K562 (cell line): ENCODE measurements at regions not wholly inside any gene's neighbourhood (a gene's known extent, or its start where the extent isn't known, plus 50 kb on each side); places are given as distances from the start of the nearest gene placed in this dataset.

Experiments
- CAMTA2 ChIP-seq: fragments of 250-450 bp; sonication (Bioruptor Pico); conservative IDR thresholded peaks from 2 replicates; pipeline ENCODE4 v1.5.1; 2022
- CBX5 ChIP-seq: IDR thresholded peaks from 2 replicates; pipeline ENCODE4 v1.6.1; 2014; ENCODE audit warnings: low read depth, borderline replicate concordance
- EHMT2 ChIP-seq: fragments of 450-650 bp; IDR thresholded peaks from 2 replicates; pipeline ENCODE4 v1.6.1; 2018; ENCODE audit warnings: antibody characterized with exemption
- FOXJ3 ChIP-seq: sonication (generic); formaldehyde crosslinking; IDR thresholded peaks from 2 replicates; pipeline ENCODE4 v1.4.0; 2020; ENCODE audit warnings: mild to moderate bottlenecking, missing genetic modification reagents
- HCFC1 ChIP-seq: IDR thresholded peaks from 2 replicates; pipeline ENCODE4 v1.6.1; 2012; ENCODE audit warnings: low read depth, low read length, improper control_type of control experiment
- HOXB6 ChIP-seq: fragments of 250-450 bp; sonication (Bioruptor Pico); IDR thresholded peaks from 2 replicates; pipeline ENCODE4 v1.5.1; 2022; ENCODE audit warnings: mild to moderate bottlenecking, borderline replicate concordance
- KLF1 ChIP-seq: fragments of 450-650 bp; IDR thresholded peaks from 2 replicates; pipeline ENCODE4 v1.6.1; 2016; ENCODE audit warnings: missing genetic modification characterization, missing compliant biosample characterization
- NCOA1 ChIP-seq: fragments of 450-650 bp; IDR thresholded peaks from 2 replicates; pipeline ENCODE4 v1.6.1; 2016; ENCODE audit warnings: low read depth
- NFE2 ChIP-seq: IDR thresholded peaks from 2 replicates; pipeline ENCODE4 v1.6.1; 2014; ENCODE audit warnings: antibody characterized with exemption, low read depth
- PHF21A ChIP-seq: fragments of 450-650 bp; IDR thresholded peaks from 2 replicates; pipeline ENCODE4 v1.6.1; 2017; ENCODE audit warnings: low read depth, borderline replicate concordance
- PHTF2 ChIP-seq: fragments of 250-450 bp; sonication (Bioruptor Pico); IDR thresholded peaks from 2 replicates; pipeline ENCODE4 v1.5.0; 2021; ENCODE audit warnings: mild to moderate bottlenecking
- RFX1 ChIP-seq: fragments of 450-650 bp; IDR thresholded peaks from 2 replicates; pipeline ENCODE4 v1.6.1; 2016; ENCODE audit warnings: mild to moderate bottlenecking, moderate library complexity
- ZC3H4 ChIP-seq: sonication (generic); formaldehyde crosslinking; IDR thresholded peaks from 2 replicates; pipeline ENCODE4 v1.9.0; 2021; ENCODE audit warnings: missing genetic modification reagents, borderline replicate concordance
- ZC3H8 ChIP-seq: fragments of 450-650 bp; IDR thresholded peaks from 2 replicates; pipeline ENCODE4 v1.6.1; 2017
- ZFPM2 ChIP-seq: fragments of 250-450 bp; sonication (Bioruptor Pico); IDR thresholded peaks from 2 replicates; pipeline ENCODE4 v1.5.1; 2022; ENCODE audit warnings: mild to moderate bottlenecking
- ZNF143 ChIP-seq: sonication (generic); formaldehyde crosslinking; IDR thresholded peaks from 2 replicates; pipeline ENCODE4 v1.9.0; 2022; ENCODE audit warnings: mild to moderate bottlenecking, missing genetic modification reagents
- ZNF263 ChIP-seq: sonication (generic); formaldehyde crosslinking; IDR thresholded peaks from 2 replicates; pipeline ENCODE4 v1.8.0; 2022; ENCODE audit warnings: mild to moderate bottlenecking, missing genetic modification reagents, borderline replicate concordance
- ZNF766 ChIP-seq: fragments of 200-800 bp; sonication (Bioruptor generic); conservative IDR thresholded peaks from 2 replicates; pipeline ENCODE4 v1.6.1; 2016; ENCODE audit warnings: missing genetic modification characterization, missing compliant biosample characterization
- TF ChIP-seq, protein P1 (sequence below): sonication (generic); formaldehyde crosslinking; IDR thresholded peaks from 2 replicates; pipeline ENCODE4 v1.8.0; 2022; ENCODE audit warnings: mild to moderate bottlenecking, missing genetic modification reagents
- TF ChIP-seq, protein P2 (sequence below): IDR thresholded peaks from 2 replicates; pipeline ENCODE4 v1.6.1; 2016; ENCODE audit warnings: missing genetic modification characterization, missing compliant biosample characterization
- TF ChIP-seq, protein P3 (sequence below): fragments of 250-450 bp; sonication (Bioruptor Pico); IDR thresholded peaks from 2 replicates; pipeline ENCODE4 v1.8.0; 2021; ENCODE audit warnings: borderline replicate concordance, mild to moderate bottlenecking, moderate library complexity; ENCODE audit not compliant: poor library complexity, severe bottlenecking
- TF ChIP-seq, protein P4 (sequence below), 2 experiments: fragments of 450-650 bp; IDR thresholded peaks; 2 replicates each; pipeline ENCODE4 v1.6.1; 2018; ENCODE audit warnings: mild to moderate bottlenecking in 2 of 2, low read depth in 1 of 2; ENCODE audit not compliant: partially characterized antibody in 2 of 2

DNA sequence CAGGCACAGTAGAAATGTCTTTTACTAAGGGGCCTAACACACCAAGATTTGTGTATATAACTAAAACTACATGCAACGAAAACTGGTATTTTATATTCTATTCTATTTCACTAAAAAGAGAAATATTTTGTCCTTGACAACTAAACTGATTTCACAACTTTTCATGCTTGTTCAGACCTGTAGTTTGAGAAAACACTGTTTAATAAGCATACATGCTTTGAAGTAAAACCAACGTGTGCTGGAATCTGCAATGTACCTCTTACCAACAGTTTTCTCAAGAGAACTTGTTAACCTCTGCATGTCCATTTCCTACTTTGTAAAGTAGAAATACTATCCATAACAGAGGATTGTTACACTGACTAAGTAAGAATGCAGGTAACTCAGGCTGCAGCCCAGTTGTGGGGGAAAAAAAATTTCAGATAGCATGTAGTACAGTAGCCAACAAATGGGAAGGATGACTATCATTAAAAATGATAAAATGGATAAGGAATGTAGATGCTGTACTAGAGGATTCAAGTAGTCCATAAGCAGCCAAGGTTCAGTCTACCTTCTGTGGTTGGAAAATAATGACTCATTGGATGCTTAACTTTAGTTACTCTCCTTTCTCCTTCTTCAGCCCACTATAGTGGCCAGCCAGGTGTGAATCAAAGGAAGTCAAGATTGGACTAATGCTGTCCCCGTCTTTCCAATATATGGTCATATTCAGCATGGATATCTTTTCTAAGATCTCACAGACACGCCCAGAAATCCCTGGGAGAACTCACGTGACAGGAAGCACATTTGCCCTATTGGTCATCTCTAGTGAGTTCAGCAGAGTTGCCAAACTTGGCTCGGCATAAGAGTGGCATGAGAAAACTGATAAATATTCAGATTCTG, 65.2 kb downstream of the HFE start (continued):
- TF ChIP-seq, protein P1, sequence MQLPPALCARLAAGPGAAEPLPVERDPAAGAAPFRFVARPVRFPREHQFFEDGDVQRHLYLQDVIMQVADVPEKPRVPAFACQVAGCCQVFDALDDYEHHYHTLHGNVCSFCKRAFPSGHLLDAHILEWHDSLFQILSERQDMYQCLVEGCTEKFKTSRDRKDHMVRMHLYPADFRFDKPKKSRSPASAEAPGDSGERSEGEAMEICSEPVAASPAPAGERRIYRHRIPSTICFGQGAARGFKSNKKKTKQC (CRISPR knock-in tag): no peak
- TF ChIP-seq, protein P2, sequence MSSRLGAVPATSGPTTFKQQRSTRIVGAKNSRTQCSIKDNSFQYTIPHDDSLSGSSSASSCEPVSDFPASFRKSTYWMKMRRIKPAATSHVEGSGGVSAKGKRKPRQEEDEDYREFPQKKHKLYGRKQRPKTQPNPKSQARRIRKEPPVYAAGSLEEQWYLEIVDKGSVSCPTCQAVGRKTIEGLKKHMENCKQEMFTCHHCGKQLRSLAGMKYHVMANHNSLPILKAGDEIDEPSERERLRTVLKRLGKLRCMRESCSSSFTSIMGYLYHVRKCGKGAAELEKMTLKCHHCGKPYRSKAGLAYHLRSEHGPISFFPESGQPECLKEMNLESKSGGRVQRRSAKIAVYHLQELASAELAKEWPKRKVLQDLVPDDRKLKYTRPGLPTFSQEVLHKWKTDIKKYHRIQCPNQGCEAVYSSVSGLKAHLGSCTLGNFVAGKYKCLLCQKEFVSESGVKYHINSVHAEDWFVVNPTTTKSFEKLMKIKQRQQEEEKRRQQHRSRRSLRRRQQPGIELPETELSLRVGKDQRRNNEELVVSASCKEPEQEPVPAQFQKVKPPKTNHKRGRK (tag): no peak
- TF ChIP-seq NFE2 (no peak), NCOA1 (no peak), EHMT2 (no peak), ZC3H8 (no peak), PHF21A (no peak), ZFPM2 (CRISPR knock-in tag) (no peak), ZC3H4 (no peak), KLF1 (tag) (no peak), HCFC1 (no peak), RFX1 (no peak), CBX5 (no peak), ZNF263 (no peak), FOXJ3 (CRISPR knock-in tag) (no peak), ZNF766 (CRISPR knock-in tag) (no peak), ZNF143 (CRISPR knock-in tag) (no peak), CAMTA2 (no peak), PHTF2 (CRISPR knock-in tag) (no peak), HOXB6 (CRISPR knock-in tag) (no peak)
- TF ChIP-seq, protein P3, sequence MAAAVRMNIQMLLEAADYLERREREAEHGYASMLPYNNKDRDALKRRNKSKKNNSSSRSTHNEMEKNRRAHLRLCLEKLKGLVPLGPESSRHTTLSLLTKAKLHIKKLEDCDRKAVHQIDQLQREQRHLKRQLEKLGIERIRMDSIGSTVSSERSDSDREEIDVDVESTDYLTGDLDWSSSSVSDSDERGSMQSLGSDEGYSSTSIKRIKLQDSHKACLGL (CRISPR knock-in tag): no peak
- TF ChIP-seq, protein P4, sequence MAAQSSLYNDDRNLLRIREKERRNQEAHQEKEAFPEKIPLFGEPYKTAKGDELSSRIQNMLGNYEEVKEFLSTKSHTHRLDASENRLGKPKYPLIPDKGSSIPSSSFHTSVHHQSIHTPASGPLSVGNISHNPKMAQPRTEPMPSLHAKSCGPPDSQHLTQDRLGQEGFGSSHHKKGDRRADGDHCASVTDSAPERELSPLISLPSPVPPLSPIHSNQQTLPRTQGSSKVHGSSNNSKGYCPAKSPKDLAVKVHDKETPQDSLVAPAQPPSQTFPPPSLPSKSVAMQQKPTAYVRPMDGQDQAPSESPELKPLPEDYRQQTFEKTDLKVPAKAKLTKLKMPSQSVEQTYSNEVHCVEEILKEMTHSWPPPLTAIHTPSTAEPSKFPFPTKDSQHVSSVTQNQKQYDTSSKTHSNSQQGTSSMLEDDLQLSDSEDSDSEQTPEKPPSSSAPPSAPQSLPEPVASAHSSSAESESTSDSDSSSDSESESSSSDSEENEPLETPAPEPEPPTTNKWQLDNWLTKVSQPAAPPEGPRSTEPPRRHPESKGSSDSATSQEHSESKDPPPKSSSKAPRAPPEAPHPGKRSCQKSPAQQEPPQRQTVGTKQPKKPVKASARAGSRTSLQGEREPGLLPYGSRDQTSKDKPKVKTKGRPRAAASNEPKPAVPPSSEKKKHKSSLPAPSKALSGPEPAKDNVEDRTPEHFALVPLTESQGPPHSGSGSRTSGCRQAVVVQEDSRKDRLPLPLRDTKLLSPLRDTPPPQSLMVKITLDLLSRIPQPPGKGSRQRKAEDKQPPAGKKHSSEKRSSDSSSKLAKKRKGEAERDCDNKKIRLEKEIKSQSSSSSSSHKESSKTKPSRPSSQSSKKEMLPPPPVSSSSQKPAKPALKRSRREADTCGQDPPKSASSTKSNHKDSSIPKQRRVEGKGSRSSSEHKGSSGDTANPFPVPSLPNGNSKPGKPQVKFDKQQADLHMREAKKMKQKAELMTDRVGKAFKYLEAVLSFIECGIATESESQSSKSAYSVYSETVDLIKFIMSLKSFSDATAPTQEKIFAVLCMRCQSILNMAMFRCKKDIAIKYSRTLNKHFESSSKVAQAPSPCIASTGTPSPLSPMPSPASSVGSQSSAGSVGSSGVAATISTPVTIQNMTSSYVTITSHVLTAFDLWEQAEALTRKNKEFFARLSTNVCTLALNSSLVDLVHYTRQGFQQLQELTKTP (IDR thresholded peaks at IDR 0.05; ENCODE audit: low read depth in 1 of 2, partially characterized antibody in 2 of 2): no peak
